ENCODE measurements at regions not wholly inside any gene's neighbourhood (a gene's known extent, or its start where the extent isn't known, plus 50 kb on each side); places are given as distances from the start of the nearest gene placed in this dataset.
A peak's percentile ranks its signal among the peaks of the same experiment; 100 is the strongest.

DNA sequence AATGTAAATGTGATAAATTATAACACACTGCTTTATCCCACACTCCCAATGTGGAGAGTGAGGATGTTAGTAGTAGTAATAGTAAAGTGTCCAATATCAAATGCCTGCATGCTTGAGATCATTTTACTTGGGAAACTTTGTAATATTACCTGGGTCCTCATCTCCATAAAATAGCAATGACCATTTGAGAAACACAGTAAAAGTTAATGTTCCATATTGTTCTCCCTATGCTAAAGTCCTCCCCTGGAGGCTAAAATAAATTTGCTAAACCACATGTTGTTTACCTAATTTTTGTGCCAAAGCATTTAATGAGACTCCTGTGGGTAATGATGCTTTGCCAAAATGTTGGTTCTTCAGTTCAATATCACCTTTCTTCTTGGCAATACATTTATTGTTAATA lies 291.2 kb downstream of the CDH10 start:
- no peaks in the 10 kb centered on the region for H3K36me3 ChIP-seq (ENCODE audit: control insufficient read depth, insufficient read depth, low read length)
- H3K4me1 ChIP-seq (ENCODE audit: control insufficient read depth, insufficient read depth, low read length): no peaks in the 10 kb centered on the region
- no peak overlapping the region for H3K4me3 ChIP-seq (ENCODE audit: low read depth, low read length)
- H3K27me3 ChIP-seq (ENCODE audit: control insufficient read depth, insufficient read depth, low read length): no peaks in the 10 kb centered on the region
- no peak overlapping the region for H3K9ac ChIP-seq (ENCODE audit: low read depth, low read length)
- H3K27ac ChIP-seq (ENCODE audit: low read depth, low read length): no peak overlapping the region
- H3K9me3 ChIP-seq (ENCODE audit: control insufficient read depth, insufficient read depth, low read length): no peaks in the 10 kb centered on the region

GRCh38 chr5:24363789-24364481 lies 280.8 kb downstream of the CDH10 start:
- H3K27ac ChIP-seq (ENCODE audit: low read depth, low read length): no peak overlapping the region

GRCh38 chr5:24364711-24365110 lies 280.1 kb downstream of the CDH10 start:
- H3K27ac ChIP-seq (ENCODE audit: low read depth, low read length): no peak overlapping the region

More at GRCh38 chr5:24363789-24364481, 280.8 kb downstream of the CDH10 start:
- no peak overlapping the region for H3K9ac ChIP-seq (ENCODE audit: low read depth, low read length)
- H3K36me3 ChIP-seq (ENCODE audit: control insufficient read depth, insufficient read depth, low read length): no peaks in the 10 kb centered on the region
- no peaks in the 10 kb centered on the region for H3K9me3 ChIP-seq (ENCODE audit: control insufficient read depth, insufficient read depth, low read length)
- no peak overlapping the region for H3K4me3 ChIP-seq (ENCODE audit: low read depth, low read length)
- no peaks in the 10 kb centered on the region for H3K27me3 ChIP-seq (ENCODE audit: control insufficient read depth, insufficient read depth, low read length)
- no peaks in the 10 kb centered on the region for H3K4me1 ChIP-seq (ENCODE audit: control insufficient read depth, insufficient read depth, low read length)

GRCh38 chr5:24365406-24365805 lies 279.4 kb downstream of the CDH10 start:
- no peaks in the 10 kb centered on the region for H3K4me1 ChIP-seq (ENCODE audit: control insufficient read depth, insufficient read depth, low read length)
- H3K9ac ChIP-seq (ENCODE audit: low read depth, low read length): no peak overlapping the region
- no peaks in the 10 kb centered on the region for H3K36me3 ChIP-seq (ENCODE audit: control insufficient read depth, insufficient read depth, low read length)
- H3K9me3 ChIP-seq (ENCODE audit: control insufficient read depth, insufficient read depth, low read length): no peaks in the 10 kb centered on the region
- H3K4me3 ChIP-seq (ENCODE audit: low read depth, low read length): no peak overlapping the region
- no peak overlapping the region for H3K27ac ChIP-seq (ENCODE audit: low read depth, low read length)
- H3K27me3 ChIP-seq (ENCODE audit: control insufficient read depth, insufficient read depth, low read length): no peaks in the 10 kb centered on the region

More at GRCh38 chr5:24364711-24365110, 280.1 kb downstream of the CDH10 start:
- no peaks in the 10 kb centered on the region for H3K27me3 ChIP-seq (ENCODE audit: control insufficient read depth, insufficient read depth, low read length)
- no peaks in the 10 kb centered on the region for H3K36me3 ChIP-seq (ENCODE audit: control insufficient read depth, insufficient read depth, low read length)
- no peaks in the 10 kb centered on the region for H3K9me3 ChIP-seq (ENCODE audit: control insufficient read depth, insufficient read depth, low read length)
- H3K9ac ChIP-seq (ENCODE audit: low read depth, low read length): no peak overlapping the region
- no peaks in the 10 kb centered on the region for H3K4me1 ChIP-seq (ENCODE audit: control insufficient read depth, insufficient read depth, low read length)
- H3K4me3 ChIP-seq (ENCODE audit: low read depth, low read length): no peak overlapping the region

DNA sequence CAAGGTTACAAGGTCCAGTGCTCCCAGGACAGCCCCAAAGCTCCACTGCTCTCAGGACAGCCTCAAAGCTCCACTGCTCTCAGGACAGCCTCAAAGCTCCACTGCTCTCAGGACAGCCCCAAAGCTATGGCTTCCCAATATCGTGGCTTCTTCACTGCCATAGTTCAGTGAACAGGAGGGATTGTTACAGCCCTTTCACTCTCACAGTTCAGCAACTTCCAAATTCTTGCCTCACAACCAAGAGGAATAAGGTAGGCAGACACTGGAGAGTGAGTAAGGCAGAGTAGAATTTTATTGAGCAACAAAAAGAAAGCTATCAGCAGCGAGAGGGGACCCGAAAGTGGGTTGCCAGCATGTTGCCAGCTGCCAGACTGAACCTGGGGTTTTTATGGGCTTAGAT lies 277.6 kb downstream of the CDH10 start:
- H3K4me3 ChIP-seq (ENCODE audit: low read depth, low read length): no peak overlapping the region
- no peak overlapping the region for H3K9ac ChIP-seq (ENCODE audit: low read depth, low read length)
- H3K36me3 ChIP-seq (ENCODE audit: control insufficient read depth, insufficient read depth, low read length): no peaks in the 10 kb centered on the region
- H3K27ac ChIP-seq (ENCODE audit: low read depth, low read length): no peak overlapping the region
- H3K4me1 ChIP-seq (ENCODE audit: control insufficient read depth, insufficient read depth, low read length): no peaks in the 10 kb centered on the region
- H3K9me3 ChIP-seq (ENCODE audit: control insufficient read depth, insufficient read depth, low read length): no peaks in the 10 kb centered on the region
- H3K27me3 ChIP-seq (ENCODE audit: control insufficient read depth, insufficient read depth, low read length): no peaks in the 10 kb centered on the region

- no peaks in the 10 kb centered on the region for H3K36me3 ChIP-seq (ENCODE audit: control insufficient read depth, insufficient read depth, low read length)
- H3K27me3 ChIP-seq (ENCODE audit: control insufficient read depth, insufficient read depth, low read length): no peaks in the 10 kb centered on the region
- H3K9me3 ChIP-seq (ENCODE audit: control insufficient read depth, insufficient read depth, low read length): no peaks in the 10 kb centered on the region
- no peak overlapping the region for H3K9ac ChIP-seq (ENCODE audit: low read depth, low read length)
- H3K4me3 ChIP-seq (ENCODE audit: low read depth, low read length): no peak overlapping the region
- H3K27ac ChIP-seq (ENCODE audit: low read depth, low read length): no peak overlapping the region
- H3K4me1 ChIP-seq (ENCODE audit: control insufficient read depth, insufficient read depth, low read length): no peaks in the 10 kb centered on the region
Measured at GRCh38 chr5:24368115-24368514, 276.7 kb downstream of the CDH10 start.

GRCh38 chr5:24376210-24376609 lies 268.6 kb downstream of the CDH10 start:
- Histone ChIP-seq H3K9me3 (ENCODE audit: control insufficient read depth, insufficient read depth, low read length) (no peaks in the 10 kb centered on the region), H3K36me3 (ENCODE audit: control insufficient read depth, insufficient read depth, low read length) (no peaks in the 10 kb centered on the region), H3K4me3 (ENCODE audit: low read depth, low read length) (no peak overlapping the region), H3K27me3 (ENCODE audit: control insufficient read depth, insufficient read depth, low read length) (no peaks in the 10 kb centered on the region), H3K27ac (ENCODE audit: low read depth, low read length) (no peak overlapping the region), H3K9ac (ENCODE audit: low read depth, low read length) (no peak overlapping the region), H3K4me1 (ENCODE audit: control insufficient read depth, insufficient read depth, low read length) (peaks cover 13% of the 10 kb centered on the region; the same call in 1 of the 2 replicates)

DNA sequence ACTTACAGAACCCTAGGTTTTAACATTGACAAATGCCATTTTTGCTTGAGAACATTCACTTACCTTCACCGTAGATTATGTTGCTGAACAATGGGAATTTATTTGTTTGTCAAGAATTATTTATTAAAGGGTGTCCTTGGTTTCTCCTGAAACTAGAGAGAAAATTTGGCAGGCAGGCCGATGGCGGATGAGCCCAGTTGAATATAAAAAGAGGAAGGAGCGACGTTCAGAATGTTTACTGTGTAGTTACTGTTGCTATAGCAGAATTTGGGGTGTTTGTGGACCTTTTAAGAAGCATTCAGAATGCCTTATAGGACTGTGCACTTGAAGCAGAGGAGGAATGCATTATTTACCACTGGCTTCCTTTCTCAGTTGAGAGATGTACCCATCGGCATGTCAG lies 268.2 kb downstream of the CDH10 start:
- Histone ChIP-seq H3K27ac (ENCODE audit: low read depth, low read length) (no peak overlapping the region), H3K9ac (ENCODE audit: low read depth, low read length) (no peak overlapping the region), H3K27me3 (ENCODE audit: control insufficient read depth, insufficient read depth, low read length) (no peaks in the 10 kb centered on the region), H3K4me3 (ENCODE audit: low read depth, low read length) (no peak overlapping the region), H3K36me3 (ENCODE audit: control insufficient read depth, insufficient read depth, low read length) (no peaks in the 10 kb centered on the region), H3K9me3 (ENCODE audit: control insufficient read depth, insufficient read depth, low read length) (no peaks in the 10 kb centered on the region), H3K4me1 (ENCODE audit: control insufficient read depth, insufficient read depth, low read length) (peaks cover 17% of the 10 kb centered on the region; the same call in 1 of the 2 replicates)

DNA sequence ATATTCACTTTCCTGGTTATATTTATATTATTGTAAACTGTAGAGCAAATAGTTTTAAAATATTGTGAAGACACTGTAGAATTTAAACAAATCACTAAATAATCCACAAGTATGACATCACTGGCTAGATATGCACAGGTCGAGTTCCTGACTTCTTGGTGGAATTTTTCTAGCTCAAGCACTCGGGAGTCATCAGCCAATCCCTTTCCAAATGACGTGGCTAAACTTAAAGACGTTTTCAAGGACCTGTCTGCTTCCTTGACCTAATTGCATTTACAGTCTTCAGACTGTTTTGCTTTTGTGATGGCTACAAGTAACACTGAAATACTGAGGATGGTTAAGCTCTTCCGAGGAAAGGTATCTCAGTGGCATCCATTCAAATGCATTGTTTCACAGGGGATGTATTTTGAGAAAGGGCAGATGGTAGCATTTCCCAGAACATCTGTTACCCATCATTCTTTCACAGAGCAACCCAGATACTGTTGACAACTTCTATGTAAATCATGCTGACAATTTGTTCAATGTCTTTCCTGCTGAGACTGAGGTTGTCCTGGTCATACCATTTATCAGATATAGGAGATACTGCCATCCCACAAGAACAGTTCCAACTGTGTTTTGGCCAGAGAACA lies 262.8 kb downstream of the CDH10 start:
- Histone ChIP-seq H3K27ac (ENCODE audit: low read depth, low read length) (peak overlapping the region; percentile 54), H3K27me3 (ENCODE audit: control insufficient read depth, insufficient read depth, low read length) (no peaks in the 10 kb centered on the region), H3K36me3 (ENCODE audit: control insufficient read depth, insufficient read depth, low read length) (no peaks in the 10 kb centered on the region), H3K9me3 (ENCODE audit: control insufficient read depth, insufficient read depth, low read length) (no peaks in the 10 kb centered on the region), H3K9ac (ENCODE audit: low read depth, low read length) (no peak overlapping the region), H3K4me1 (ENCODE audit: control insufficient read depth, insufficient read depth, low read length) (peaks cover 26% of the 10 kb centered on the region), H3K4me3 (ENCODE audit: low read depth, low read length) (peak overlapping the region; percentile 2; the same call in 1 of the 2 replicates)

DNA sequence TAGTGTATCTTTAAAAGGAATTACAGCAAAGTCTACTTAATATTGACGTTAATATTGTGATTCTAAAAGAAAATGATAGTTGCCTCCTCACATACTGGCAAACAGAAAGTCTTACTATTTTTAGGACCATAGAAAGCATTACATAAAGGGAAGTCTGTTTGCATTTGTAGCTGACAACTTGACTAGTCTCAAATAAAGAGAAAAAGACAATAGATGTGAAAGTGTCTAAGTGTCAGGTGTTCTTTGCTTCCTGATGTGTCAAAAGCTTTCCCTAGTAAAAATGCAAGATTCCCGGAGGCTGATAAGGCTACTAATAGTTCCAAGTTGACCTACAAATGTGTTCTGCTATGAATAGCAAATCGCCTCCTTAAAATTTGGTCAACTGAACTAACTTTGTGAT lies 259.7 kb downstream of the CDH10 start:
- H3K36me3 ChIP-seq (ENCODE audit: control insufficient read depth, insufficient read depth, low read length): no peaks in the 10 kb centered on the region
- no peak overlapping the region for H3K4me3 ChIP-seq (ENCODE audit: low read depth, low read length)
- H3K27me3 ChIP-seq (ENCODE audit: control insufficient read depth, insufficient read depth, low read length): no peaks in the 10 kb centered on the region
- H3K27ac ChIP-seq (ENCODE audit: low read depth, low read length): no peak overlapping the region
- no peak overlapping the region for H3K9ac ChIP-seq (ENCODE audit: low read depth, low read length)
- no peaks in the 10 kb centered on the region for H3K9me3 ChIP-seq (ENCODE audit: control insufficient read depth, insufficient read depth, low read length)
- peaks cover 13% of the 10 kb centered on the region for H3K4me1 ChIP-seq (ENCODE audit: control insufficient read depth, insufficient read depth, low read length)

DNA sequence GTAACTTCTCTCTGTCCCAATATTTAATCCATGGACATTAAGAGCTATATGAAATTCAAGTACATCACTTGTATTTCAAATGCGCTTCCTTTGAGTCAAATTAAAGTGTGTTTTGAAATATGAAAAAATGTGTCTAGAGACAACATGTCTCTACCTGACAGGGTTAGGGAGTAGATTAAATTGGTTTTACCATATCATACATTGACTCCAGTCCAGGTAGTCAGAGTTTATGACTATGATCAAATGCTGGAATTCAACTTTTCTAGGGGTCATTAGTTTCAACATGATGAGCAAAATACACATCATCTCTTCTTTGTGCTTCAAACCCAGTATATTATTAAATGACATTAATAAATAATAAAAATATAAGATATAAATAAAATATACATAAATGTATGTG lies 259.2 kb downstream of the CDH10 start:
- H3K36me3 ChIP-seq (ENCODE audit: control insufficient read depth, insufficient read depth, low read length): no peaks in the 10 kb centered on the region
- H3K4me1 ChIP-seq (ENCODE audit: control insufficient read depth, insufficient read depth, low read length): peaks cover 13% of the 10 kb centered on the region
- H3K9me3 ChIP-seq (ENCODE audit: control insufficient read depth, insufficient read depth, low read length): no peaks in the 10 kb centered on the region
- no peaks in the 10 kb centered on the region for H3K27me3 ChIP-seq (ENCODE audit: control insufficient read depth, insufficient read depth, low read length)
- no peak overlapping the region for H3K4me3 ChIP-seq (ENCODE audit: low read depth, low read length)
- no peak overlapping the region for H3K9ac ChIP-seq (ENCODE audit: low read depth, low read length)
- no peak overlapping the region for H3K27ac ChIP-seq (ENCODE audit: low read depth, low read length)

Measured in HUES48 (cell line).